GM12878 (cell line): ENCODE measurements at regions not wholly inside any gene's neighbourhood (a gene's known extent, or its start where the extent isn't known, plus 50 kb on each side); places are given as distances from the start of the nearest gene placed in this dataset.

Source experiments
- ATAC-seq: fragments of 200-7000 bp; cut with Tn5 transposase; 3 replicates; pipeline ENCODE4 v1.9.1; 2020; ENCODE audit warnings: mild to moderate bottlenecking, moderate library complexity
- BruUV-seq: library from RNA; stranded (reverse); fragments of 400-500 nt; replicated peaks from 2 replicates; lab custom pipeline; 2021; lab: Mats Ljungman, UMichigan
- CTCF ChIA-PET: fragments of 300-600 bp; sonication (Branson Sonifier 250); formaldehyde crosslinking; extraction: SDS; loops from one replicate; lab custom pipeline; 2021; ENCODE audit warnings: inconsistent platforms; lab: Yijun Ruan, JAX
- POLR2A ChIA-PET: fragments of 350-600 bp; formaldehyde crosslinking; extraction: SDS; loops from one replicate; lab custom pipeline; 2021; ENCODE audit warnings: inconsistent platforms; lab: Charles Lee
- RAD21 ChIA-PET: fragments of 300-600 bp; sonication (Branson Sonifier 250); formaldehyde crosslinking; loops from one replicate; lab custom pipeline; 2023; ENCODE audit warnings: antibody characterized with exemption; ENCODE audit not compliant: unreplicated experiment; lab: Charles Lee
- SMC1A ChIA-PET: fragments of 300-600 bp; sonication (Branson Sonifier 250); formaldehyde crosslinking; loops from one replicate; lab custom pipeline; 2023; ENCODE audit not compliant: unreplicated experiment, uncharacterized antibody; lab: Charles Lee
- DNase-seq: peaks from one replicate; pipeline ENCODE4 v3.0.0-alpha.2; 2011; ENCODE audit warnings: low read depth, low spot score
- FAIRE-seq: peaks from 3 replicates; lab custom pipeline; 2011; peaks lifted over from hg19 to GRCh38; lab: Jason Lieb, UNC
- H2AFZ ChIP-seq: 2 replicates; pipeline ENCODE4 v1.6.0; 2011; ENCODE audit warnings: low read depth, low read length, control low read depth; ENCODE audit not compliant: control insufficient read depth
- H3K27ac ChIP-seq: 2 replicates; pipeline ENCODE4 v1.5.1; 2011; ENCODE audit warnings: control low read depth; ENCODE audit not compliant: control insufficient read depth, insufficient read depth
- H3K27me3 ChIP-seq, 2 experiments: replicated peaks in 1 of 2; 2 replicates each; pipeline versions ENCODE4 v1.6.0 to v1.6.1; 2011; ENCODE audit warnings: low read length in 1 of 2; ENCODE audit not compliant: control insufficient read depth in 2 of 2, insufficient read depth in 2 of 2
- H3K36me3 ChIP-seq, 2 experiments: 2 replicates each; pipeline ENCODE4 v1.5.1; 2011; ENCODE audit warnings: low read length in 1 of 2; ENCODE audit not compliant: control insufficient read depth in 2 of 2, insufficient read depth in 2 of 2
- H3K4me1 ChIP-seq: 2 replicates; pipeline ENCODE4 v1.6.1; 2011; ENCODE audit warnings: mild to moderate bottlenecking, low read length, moderate library complexity, mixed read lengths; ENCODE audit not compliant: control insufficient read depth, insufficient read depth
- H3K4me2 ChIP-seq: 2 replicates; pipeline ENCODE4 v1.6.0; 2011; ENCODE audit warnings: control low read depth; ENCODE audit not compliant: control insufficient read depth, insufficient read depth
- H3K4me3 ChIP-seq: fragments of 200-600 bp; sonication (generic); 2 replicates; pipeline ENCODE4 v1.5.1; 2016
- H3K79me2 ChIP-seq: 2 replicates; pipeline ENCODE4 v1.6.0; 2011; ENCODE audit warnings: low read length; ENCODE audit not compliant: control insufficient read depth, insufficient read depth
- H3K9ac ChIP-seq: 2 replicates; pipeline ENCODE4 v1.8.0; 2011; ENCODE audit warnings: low read length, control low read depth, mixed read lengths; ENCODE audit not compliant: control insufficient read depth, insufficient read depth
- H3K9me3 ChIP-seq: replicated peaks from 3 replicates; pipeline ENCODE4 v1.5.1; 2011; ENCODE audit warnings: mild to moderate bottlenecking, low read length; ENCODE audit not compliant: control insufficient read depth, insufficient read depth
- H4K20me1 ChIP-seq: 2 replicates; pipeline ENCODE4 v1.6.0; 2011; ENCODE audit not compliant: control insufficient read depth, insufficient read depth
- E2F8 ChIP-seq: fragments of 450-650 bp; IDR thresholded peaks from 2 replicates; pipeline ENCODE4 v1.6.1; 2018; ENCODE audit warnings: mild to moderate bottlenecking, low read depth, moderate library complexity; ENCODE audit not compliant: partially characterized antibody
- IRF3 ChIP-seq: fragments of 450-650 bp; IDR thresholded peaks from 2 replicates; pipeline ENCODE4 v1.6.1; 2014; ENCODE audit warnings: mild to moderate bottlenecking
- KDM1A ChIP-seq: fragments of 200-600 bp; sonication (generic); IDR thresholded peaks from 2 replicates; pipeline ENCODE4 v1.6.1; 2016; ENCODE audit warnings: borderline replicate concordance
- RAD21 ChIP-seq: IDR thresholded peaks from 2 replicates; pipeline ENCODE4 v1.6.1; 2011; ENCODE audit warnings: mild to moderate bottlenecking, low read depth, low read length, moderate library complexity; ENCODE audit not compliant: insufficient read depth
- RCOR1 ChIP-seq: conservative IDR thresholded peaks from 2 replicates; pipeline ENCODE4 v1.6.1; 2012; ENCODE audit warnings: low read depth, low read length, improper control_type of control experiment
- RUNX3 ChIP-seq: IDR thresholded peaks from 2 replicates; pipeline ENCODE4 v1.6.1; 2012; ENCODE audit warnings: low read length, inconsistent platforms
- SMC3 ChIP-seq: IDR thresholded peaks from 2 replicates; pipeline ENCODE4 v1.6.1; 2011; ENCODE audit warnings: low read length, improper control_type of control experiment, borderline replicate concordance
- SPI1 ChIP-seq: IDR thresholded peaks from 2 replicates; pipeline ENCODE4 v1.6.1; 2011; ENCODE audit warnings: low read depth, mild to moderate bottlenecking, low read length, moderate library complexity, borderline replicate concordance; ENCODE audit not compliant: insufficient read depth
- TBL1XR1 ChIP-seq: IDR thresholded peaks from 2 replicates; pipeline ENCODE4 v1.6.1; 2012; ENCODE audit warnings: low read depth, low read length, improper control_type of control experiment
- TCF12 ChIP-seq: IDR thresholded peaks from 2 replicates; pipeline ENCODE4 v1.6.1; 2011; ENCODE audit warnings: low read depth, mild to moderate bottlenecking, low read length
- WRNIP1 ChIP-seq: IDR thresholded peaks from 2 replicates; pipeline ENCODE4 v1.6.1; 2011; ENCODE audit warnings: low read depth, low read length, improper control_type of control experiment, borderline replicate concordance
- ZNF274 ChIP-seq: IDR thresholded peaks from one replicate; pipeline ENCODE4 v1.8.0; 2011; ENCODE audit not compliant: insufficient read length, insufficient read depth
- WGBS: methylation state at CpG from one replicate; pipeline ENCODE4 v1.1.6; 2016; ENCODE audit warnings: low lambda C conversion rate; ENCODE audit not compliant: insufficient replicate concordance, insufficient coverage; ENCODE audit errors: missing lambda C conversion rate; 5-methylcytosine and 5-hydroxymethylcytosine counted together
- in situ Hi-C: fragments of 300-500 bp; cut with MboI; formaldehyde crosslinking; loops from 9 replicates; pipeline ENCODE4 v1.14.3; 2018; ENCODE audit warnings: mixed read lengths
- intact Hi-C: fragments of 100-400 bp; cut with micrococcal nuclease; formaldehyde crosslinking; loops from one replicate; pipeline ENCODE4 v1.14.2; 2022; ENCODE audit not compliant: unreplicated experiment
- TF ChIP-seq, protein P1 (sequence below): fragments of 450-650 bp; IDR thresholded peaks from 2 replicates; pipeline ENCODE4 v1.6.1; 2017; ENCODE audit warnings: low read depth, mild to moderate bottlenecking, moderate library complexity
- TF ChIP-seq, protein P2 (sequence below): fragments of 450-650 bp; formaldehyde crosslinking; IDR thresholded peaks from 2 replicates; pipeline ENCODE4 v1.5.0; 2022; ENCODE audit warnings: mild to moderate bottlenecking, missing genetic modification characterization

DNA sequence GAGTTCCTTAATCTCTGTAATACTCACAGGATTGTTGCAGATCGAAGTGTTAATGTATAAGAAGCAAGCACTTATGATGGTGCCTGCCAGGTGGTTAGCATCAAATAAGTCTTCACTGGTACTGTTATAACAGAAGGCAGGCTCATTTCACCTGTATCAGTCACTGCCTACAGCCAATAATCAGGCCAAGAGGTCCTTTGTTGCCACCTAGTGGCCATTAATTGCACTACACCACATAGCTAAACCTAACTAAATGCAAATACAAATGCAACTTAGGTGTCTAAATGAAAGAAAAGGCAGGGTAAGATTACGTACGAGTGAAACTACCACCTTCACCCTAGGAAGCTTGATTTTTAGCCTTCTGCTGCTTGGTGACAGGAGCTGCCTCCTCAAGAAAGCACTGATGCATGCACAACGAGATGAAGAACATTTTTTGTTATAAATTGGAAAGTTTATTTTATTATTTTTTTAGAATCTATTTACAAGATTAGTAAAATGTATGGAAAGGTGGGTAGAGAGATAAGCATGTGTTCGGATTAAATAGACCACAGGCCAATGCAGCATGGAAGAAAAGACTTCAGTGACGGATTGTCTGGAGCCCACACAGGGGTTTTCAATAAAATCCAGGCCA, 334.8 kb upstream of the CAMK1G start:
- ChIA-PET RAD21 (interaction anchor here (0.7 to 1.5 kb wide), 8 partner anchors 11 to 596 kb away, joined by 3 to 5 read pairs (median 4); no protein-coding TSS in a partner anchor), CTCF (interaction anchor here (0.7 to 3.9 kb wide), 36 partner anchors 10 to 599 kb away, joined by 3 to 32 read pairs (median 4); no protein-coding TSS in a partner anchor), POLR2A (no interaction called here), SMC1A (interaction anchor here (0.7 to 1.6 kb wide), 9 partner anchors 11 to 596 kb away, joined by 3 to 6 read pairs (median 3); no protein-coding TSS in a partner anchor)
- Histone ChIP-seq H3K4me2 (no peak overlapping the region), H3K27me3 (no peaks in the 10 kb centered on the region; a peak in 1 of 4 replicates), H4K20me1 (no peaks in the 10 kb centered on the region), H3K36me3 (no peaks in the 10 kb centered on the region), H3K79me2 (no peaks in the 10 kb centered on the region), H3K4me1 (no peaks in the 10 kb centered on the region), H3K4me3 (no peak overlapping the region), H3K9me3 (no peaks in the 10 kb centered on the region), H3K27ac (no peak overlapping the region), H3K9ac (no peak overlapping the region), H2AFZ (no peak overlapping the region)
- no TSS peak for BruUV-seq
- in situ Hi-C loops: no loop called here
- peak; percentile 30 for DNase-seq
- FAIRE-seq: peak; percentile 89
- WGBS: under 1% methylated on average over 6 of the region's 6 CpGs
- intact Hi-C loops: loop anchor here (1.0 kb wide), 3 partner anchors 106 to 596 kb away; no protein-coding TSS in a partner anchor
- ATAC-seq: peak; percentile 91
- TF ChIP-seq E2F8 (no peak), ZNF274 (no peak), SMC3 (peak; percentile 66; the same call in 1 of the 2 replicates), RUNX3 (peak; percentile 48), IRF3 (no peak), TBL1XR1 (no peak), RCOR1 (no peak), RAD21 (peak; percentile 90), WRNIP1 (no peak), KDM1A (no peak), TCF12 (no peak), SPI1 (no peak)
- TF ChIP-seq, protein P1, sequence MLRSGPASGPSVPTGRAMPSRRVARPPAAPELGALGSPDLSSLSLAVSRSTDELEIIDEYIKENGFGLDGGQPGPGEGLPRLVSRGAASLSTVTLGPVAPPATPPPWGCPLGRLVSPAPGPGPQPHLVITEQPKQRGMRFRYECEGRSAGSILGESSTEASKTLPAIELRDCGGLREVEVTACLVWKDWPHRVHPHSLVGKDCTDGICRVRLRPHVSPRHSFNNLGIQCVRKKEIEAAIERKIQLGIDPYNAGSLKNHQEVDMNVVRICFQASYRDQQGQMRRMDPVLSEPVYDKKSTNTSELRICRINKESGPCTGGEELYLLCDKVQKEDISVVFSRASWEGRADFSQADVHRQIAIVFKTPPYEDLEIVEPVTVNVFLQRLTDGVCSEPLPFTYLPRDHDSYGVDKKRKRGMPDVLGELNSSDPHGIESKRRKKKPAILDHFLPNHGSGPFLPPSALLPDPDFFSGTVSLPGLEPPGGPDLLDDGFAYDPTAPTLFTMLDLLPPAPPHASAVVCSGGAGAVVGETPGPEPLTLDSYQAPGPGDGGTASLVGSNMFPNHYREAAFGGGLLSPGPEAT: no peak
- TF ChIP-seq, protein P2, sequence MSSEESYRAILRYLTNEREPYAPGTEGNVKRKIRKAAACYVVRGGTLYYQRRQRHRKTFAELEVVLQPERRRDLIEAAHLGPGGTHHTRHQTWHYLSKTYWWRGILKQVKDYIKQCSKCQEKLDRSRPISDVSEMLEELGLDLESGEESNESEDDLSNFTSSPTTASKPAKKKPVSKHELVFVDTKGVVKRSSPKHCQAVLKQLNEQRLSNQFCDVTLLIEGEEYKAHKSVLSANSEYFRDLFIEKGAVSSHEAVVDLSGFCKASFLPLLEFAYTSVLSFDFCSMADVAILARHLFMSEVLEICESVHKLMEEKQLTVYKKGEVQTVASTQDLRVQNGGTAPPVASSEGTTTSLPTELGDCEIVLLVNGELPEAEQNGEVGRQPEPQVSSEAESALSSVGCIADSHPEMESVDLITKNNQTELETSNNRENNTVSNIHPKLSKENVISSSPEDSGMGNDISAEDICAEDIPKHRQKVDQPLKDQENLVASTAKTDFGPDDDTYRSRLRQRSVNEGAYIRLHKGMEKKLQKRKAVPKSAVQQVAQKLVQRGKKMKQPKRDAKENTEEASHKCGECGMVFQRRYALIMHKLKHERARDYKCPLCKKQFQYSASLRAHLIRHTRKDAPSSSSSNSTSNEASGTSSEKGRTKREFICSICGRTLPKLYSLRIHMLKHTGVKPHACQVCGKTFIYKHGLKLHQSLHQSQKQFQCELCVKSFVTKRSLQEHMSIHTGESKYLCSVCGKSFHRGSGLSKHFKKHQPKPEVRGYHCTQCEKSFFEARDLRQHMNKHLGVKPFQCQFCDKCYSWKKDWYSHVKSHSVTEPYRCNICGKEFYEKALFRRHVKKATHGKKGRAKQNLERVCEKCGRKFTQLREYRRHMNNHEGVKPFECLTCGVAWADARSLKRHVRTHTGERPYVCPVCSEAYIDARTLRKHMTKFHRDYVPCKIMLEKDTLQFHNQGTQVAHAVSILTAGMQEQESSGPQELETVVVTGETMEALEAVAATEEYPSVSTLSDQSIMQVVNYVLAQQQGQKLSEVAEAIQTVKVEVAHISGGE (CRISPR knock-in tag): no peak
